ENCODE measurements at regions not wholly inside any gene's neighbourhood (a gene's known extent, or its start where the extent isn't known, plus 50 kb on each side); places are given as distances from the start of the nearest gene placed in this dataset.

DNA sequence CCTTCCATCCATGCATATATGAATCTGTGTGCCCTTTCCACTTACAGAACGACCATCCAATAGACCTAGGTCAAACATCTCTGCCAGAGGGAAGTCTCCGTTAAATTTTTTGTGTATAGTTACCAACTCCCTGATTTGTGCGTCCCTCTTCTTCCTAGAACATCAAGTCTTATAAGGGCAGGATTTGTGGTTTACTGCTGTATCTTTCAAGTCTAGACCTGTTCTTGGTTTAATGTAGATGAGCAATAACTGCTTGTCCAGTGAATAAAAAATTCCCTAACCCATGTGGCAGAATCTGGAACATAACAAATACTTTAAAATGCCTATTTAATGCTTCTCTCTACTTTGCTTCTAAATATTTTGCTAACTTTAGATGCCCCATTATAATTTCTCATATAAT, 988.8 kb downstream of the RAPGEF2 start:
- ChIA-PET CTCF (no interaction called here), POLR2A (no interaction called here)
- Histone ChIP-seq H3K9me3 (no peaks in the 10 kb centered on the region), H3K4me2 (no peak overlapping the region), H3K27ac (no peak overlapping the region), H3K4me3 (no peak overlapping the region), H3K4me1 (no peaks in the 10 kb centered on the region)
- ATAC-seq: no peak
- no peak for DNase-seq (ENCODE audit: low read depth in 1 of 2, low spot score in 1 of 2)
- 72% methylated on average over 3 of the region's 3 CpGs for WGBS (ENCODE audit: missing lambda C conversion rate)
- TF ChIP-seq EHMT2 (IDR thresholded peaks at IDR 0.05; ENCODE audit: low read depth): no peak
- no peak for TF ChIP-seq SMC3 (IDR thresholded peaks at IDR 0.05)
- no peak for TF ChIP-seq CEBPB (IDR thresholded peaks at IDR 0.05)
- TF ChIP-seq, protein P1, sequence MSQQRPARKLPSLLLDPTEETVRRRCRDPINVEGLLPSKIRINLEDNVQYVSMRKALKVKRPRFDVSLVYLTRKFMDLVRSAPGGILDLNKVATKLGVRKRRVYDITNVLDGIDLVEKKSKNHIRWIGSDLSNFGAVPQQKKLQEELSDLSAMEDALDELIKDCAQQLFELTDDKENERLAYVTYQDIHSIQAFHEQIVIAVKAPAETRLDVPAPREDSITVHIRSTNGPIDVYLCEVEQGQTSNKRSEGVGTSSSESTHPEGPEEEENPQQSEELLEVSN (IDR thresholded peaks at IDR 0.05; ENCODE audit: borderline replicate concordance, low read depth): no peak
- no peak for TF ChIP-seq HOXB13 (CRISPR knock-in tag; IDR thresholded peaks at IDR 0.05; ENCODE audit: low read depth)
- no peak for TF ChIP-seq MAZ (IDR thresholded peaks at IDR 0.05; ENCODE audit: borderline replicate concordance, low read depth, low read length)
- TF ChIP-seq RARB (CRISPR knock-in tag; IDR thresholded peaks at IDR 0.05): no peak
- no peak for TF ChIP-seq NFE2L2 (conservative IDR thresholded peaks at IDR 0.05; ENCODE audit: low read length)
- no peak for FAIRE-seq

DNA sequence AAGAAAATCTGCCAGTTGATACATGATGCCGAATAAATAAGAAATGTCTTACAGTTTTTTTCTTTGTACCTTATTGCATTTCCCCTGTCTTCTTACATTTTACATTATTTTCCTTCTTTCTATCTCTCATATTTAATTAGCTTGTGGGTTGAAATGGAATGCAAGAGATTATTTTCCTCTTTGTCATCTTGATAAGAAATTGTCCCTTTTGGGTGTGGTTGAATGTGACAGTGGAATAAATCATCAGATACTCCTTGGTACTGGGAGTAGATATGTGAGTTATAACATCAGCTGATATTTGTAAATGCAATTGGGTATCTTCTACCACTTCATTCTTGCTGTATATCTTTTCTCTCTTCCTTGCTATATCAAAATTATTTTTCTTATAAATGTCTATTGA, 997.4 kb downstream of the RAPGEF2 start:
- ChIA-PET CTCF (no interaction called here), POLR2A (no interaction called here)
- no peak for FAIRE-seq
- WGBS (ENCODE audit: missing lambda C conversion rate): 56% methylated on average over 1 of the region's 1 CpG
- Histone ChIP-seq H3K4me3 (no peak overlapping the region), H3K9me3 (no peaks in the 10 kb centered on the region), H3K4me1 (no peaks in the 10 kb centered on the region), H3K4me2 (no peak overlapping the region), H3K27ac (no peak overlapping the region)
- TF ChIP-seq SMC3 (IDR thresholded peaks at IDR 0.05): no peak
- TF ChIP-seq RAD21 (conservative IDR thresholded peaks at IDR 0.05 in 1 of 2, IDR thresholded peaks at IDR 0.05 in 1 of 2): no peak
- TF ChIP-seq, protein P2, sequence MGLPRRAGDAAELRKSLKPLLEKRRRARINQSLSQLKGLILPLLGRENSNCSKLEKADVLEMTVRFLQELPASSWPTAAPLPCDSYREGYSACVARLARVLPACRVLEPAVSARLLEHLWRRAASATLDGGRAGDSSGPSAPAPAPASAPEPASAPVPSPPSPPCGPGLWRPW (IDR thresholded peaks at IDR 0.05): no peak
- TF ChIP-seq NPAS2 (CRISPR knock-in tag; IDR thresholded peaks at IDR 0.05; ENCODE audit: borderline replicate concordance): no peak
- TF ChIP-seq GATA3 (IDR thresholded peaks at IDR 0.05; ENCODE audit: borderline replicate concordance): no peak
- no peak for TF ChIP-seq MYC (IDR thresholded peaks at IDR 0.05; ENCODE audit: borderline replicate concordance, low read length)
- no peak for TF ChIP-seq RCOR1 (IDR thresholded peaks at IDR 0.05; ENCODE audit: low read depth, low read length)
- TF ChIP-seq, protein P3, sequence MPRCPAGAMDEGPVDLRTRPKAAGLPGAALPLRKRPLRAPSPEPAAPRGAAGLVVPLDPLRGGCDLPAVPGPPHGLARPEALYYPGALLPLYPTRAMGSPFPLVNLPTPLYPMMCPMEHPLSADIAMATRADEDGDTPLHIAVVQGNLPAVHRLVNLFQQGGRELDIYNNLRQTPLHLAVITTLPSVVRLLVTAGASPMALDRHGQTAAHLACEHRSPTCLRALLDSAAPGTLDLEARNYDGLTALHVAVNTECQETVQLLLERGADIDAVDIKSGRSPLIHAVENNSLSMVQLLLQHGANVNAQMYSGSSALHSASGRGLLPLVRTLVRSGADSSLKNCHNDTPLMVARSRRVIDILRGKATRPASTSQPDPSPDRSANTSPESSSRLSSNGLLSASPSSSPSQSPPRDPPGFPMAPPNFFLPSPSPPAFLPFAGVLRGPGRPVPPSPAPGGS (IDR thresholded peaks at IDR 0.05): no peak
- TF ChIP-seq, protein P4, sequence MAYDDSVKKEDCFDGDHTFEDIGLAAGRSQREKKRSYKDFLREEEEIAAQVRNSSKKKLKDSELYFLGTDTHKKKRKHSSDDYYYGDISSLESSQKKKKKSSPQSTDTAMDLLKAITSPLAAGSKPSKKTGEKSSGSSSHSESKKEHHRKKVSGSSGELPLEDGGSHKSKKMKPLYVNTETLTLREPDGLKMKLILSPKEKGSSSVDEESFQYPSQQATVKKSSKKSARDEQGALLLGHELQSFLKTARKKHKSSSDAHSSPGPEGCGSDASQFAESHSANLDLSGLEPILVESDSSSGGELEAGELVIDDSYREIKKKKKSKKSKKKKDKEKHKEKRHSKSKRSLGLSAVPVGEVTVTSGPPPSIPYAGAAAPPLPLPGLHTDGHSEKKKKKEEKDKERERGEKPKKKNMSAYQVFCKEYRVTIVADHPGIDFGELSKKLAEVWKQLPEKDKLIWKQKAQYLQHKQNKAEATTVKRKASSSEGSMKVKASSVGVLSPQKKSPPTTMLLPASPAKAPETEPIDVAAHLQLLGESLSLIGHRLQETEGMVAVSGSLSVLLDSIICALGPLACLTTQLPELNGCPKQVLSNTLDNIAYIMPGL (CRISPR knock-in tag; IDR thresholded peaks at IDR 0.05; ENCODE audit: borderline replicate concordance): no peak
- TF ChIP-seq JUNB (IDR thresholded peaks at IDR 0.05): no peak
- TF ChIP-seq RARB (CRISPR knock-in tag; IDR thresholded peaks at IDR 0.05): no peak
- no peak for TF ChIP-seq EP300 (IDR thresholded peaks at IDR 0.05)
- TF ChIP-seq ESRRA (IDR thresholded peaks at IDR 0.05; ENCODE audit: borderline replicate concordance, low read length): no peak
- TF ChIP-seq MAZ (IDR thresholded peaks at IDR 0.05; ENCODE audit: borderline replicate concordance, low read depth, low read length): no peak
- no peak for TF ChIP-seq EHF (CRISPR knock-in tag; IDR thresholded peaks at IDR 0.05)
- TF ChIP-seq CEBPB (IDR thresholded peaks at IDR 0.05): no peak
- DNase-seq (ENCODE audit: low read depth in 1 of 2, low spot score in 1 of 2): no peak
- ATAC-seq: no peak

DNA sequence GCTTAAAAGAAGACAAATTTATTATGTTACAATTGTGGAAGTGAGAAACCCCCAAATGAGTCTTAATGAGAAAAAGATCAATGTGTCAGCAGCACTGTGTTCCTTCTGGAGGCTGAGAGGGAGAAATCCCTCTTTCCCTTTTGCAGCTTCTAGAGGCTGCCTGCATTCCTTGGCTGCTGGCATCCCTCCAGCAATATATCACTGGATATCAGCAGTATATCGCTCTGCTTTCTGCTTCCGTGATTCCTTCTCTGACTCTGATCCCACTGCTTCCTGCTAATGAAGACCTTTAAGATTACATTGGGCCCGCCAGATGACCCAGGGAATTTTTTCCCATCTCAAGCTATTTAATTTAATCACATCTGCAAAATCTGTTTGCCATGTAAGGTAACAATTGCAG, 1008.0 kb downstream of the RAPGEF2 start:
- no peaks in the 10 kb centered on the region for H3K4me1 ChIP-seq
- no peak overlapping the region for H3K27ac ChIP-seq
- 65% methylated on average over 3 of the region's 3 CpGs for WGBS (ENCODE audit: missing lambda C conversion rate)
- no peaks in the 10 kb centered on the region; the same call in 1 of the 3 replicates for H3K9me3 ChIP-seq
- H3K4me3 ChIP-seq: no peak overlapping the region
- H3K4me2 ChIP-seq: no peak overlapping the region
- ChIA-PET POLR2A (no interaction called here), CTCF (interaction anchor here (0.6 kb wide), 1 partner anchor 969 kb away, joined by 4 read pairs; no protein-coding TSS in a partner anchor)
- DNase-seq (ENCODE audit: low read depth in 1 of 2, low spot score in 1 of 2) (no peak), ATAC-seq (no peak), FAIRE-seq (no peak)
- TF ChIP-seq POLR2AphosphoS2 (conservative IDR thresholded peaks at IDR 0.05; ENCODE audit: low read length) (no peak), CHD4 (IDR thresholded peaks at IDR 0.05; ENCODE audit: borderline replicate concordance) (no peak), NPAS2 (CRISPR knock-in tag; IDR thresholded peaks at IDR 0.05; ENCODE audit: borderline replicate concordance) (no peak), MAZ (IDR thresholded peaks at IDR 0.05; ENCODE audit: borderline replicate concordance, low read depth, low read length) (no peak), ZC3H11A (IDR thresholded peaks at IDR 0.05) (no peak), SREBF2 (IDR thresholded peaks at IDR 0.05) (no peak), SMC3 (IDR thresholded peaks at IDR 0.05) (no peak), FOSB (CRISPR knock-in tag; IDR thresholded peaks at IDR 0.05) (no peak), BHLHE40 (IDR thresholded peaks at IDR 0.05; ENCODE audit: low read depth, low read length) (no peak), HOXB5 (CRISPR knock-in tag; IDR thresholded peaks at IDR 0.05) (no peak)
- TF ChIP-seq, protein P4 (CRISPR knock-in tag; IDR thresholded peaks at IDR 0.05; ENCODE audit: borderline replicate concordance): no peak
- TF ChIP-seq, protein P5, sequence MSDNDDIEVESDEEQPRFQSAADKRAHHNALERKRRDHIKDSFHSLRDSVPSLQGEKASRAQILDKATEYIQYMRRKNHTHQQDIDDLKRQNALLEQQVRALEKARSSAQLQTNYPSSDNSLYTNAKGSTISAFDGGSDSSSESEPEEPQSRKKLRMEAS (IDR thresholded peaks at IDR 0.05): no peak
- TF ChIP-seq, protein P6, sequence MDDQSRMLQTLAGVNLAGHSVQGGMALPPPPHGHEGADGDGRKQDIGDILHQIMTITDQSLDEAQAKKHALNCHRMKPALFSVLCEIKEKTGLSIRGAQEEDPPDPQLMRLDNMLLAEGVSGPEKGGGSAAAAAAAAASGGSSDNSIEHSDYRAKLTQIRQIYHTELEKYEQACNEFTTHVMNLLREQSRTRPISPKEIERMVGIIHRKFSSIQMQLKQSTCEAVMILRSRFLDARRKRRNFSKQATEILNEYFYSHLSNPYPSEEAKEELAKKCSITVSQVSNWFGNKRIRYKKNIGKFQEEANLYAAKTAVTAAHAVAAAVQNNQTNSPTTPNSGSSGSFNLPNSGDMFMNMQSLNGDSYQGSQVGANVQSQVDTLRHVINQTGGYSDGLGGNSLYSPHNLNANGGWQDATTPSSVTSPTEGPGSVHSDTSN (IDR thresholded peaks at IDR 0.05): no peak
